NB4 (cell line): ENCODE measurements at regions not wholly inside any gene's neighbourhood (a gene's known extent, or its start where the extent isn't known, plus 50 kb on each side); places are given as distances from the start of the nearest gene placed in this dataset.

Experiments used
- MAX ChIP-seq: IDR thresholded peaks from 2 replicates; pipeline ENCODE4 v1.6.1; 2011; ENCODE audit warnings: low read depth, low read length
- MYC ChIP-seq: IDR thresholded peaks from 2 replicates; pipeline ENCODE4 v1.6.1; 2011; ENCODE audit warnings: low read depth, low read length
- POLR2A ChIP-seq: IDR thresholded peaks from 2 replicates; pipeline ENCODE4 v1.6.1; 2011; ENCODE audit warnings: mild to moderate bottlenecking; ENCODE audit not compliant: insufficient read length; ENCODE audit errors: extremely low read depth
- TF ChIP-seq, protein P1 (sequence below): IDR thresholded peaks from one replicate; pipeline ENCODE4 v1.5.1; 2012; ENCODE audit warnings: low read depth, low read length

DNA sequence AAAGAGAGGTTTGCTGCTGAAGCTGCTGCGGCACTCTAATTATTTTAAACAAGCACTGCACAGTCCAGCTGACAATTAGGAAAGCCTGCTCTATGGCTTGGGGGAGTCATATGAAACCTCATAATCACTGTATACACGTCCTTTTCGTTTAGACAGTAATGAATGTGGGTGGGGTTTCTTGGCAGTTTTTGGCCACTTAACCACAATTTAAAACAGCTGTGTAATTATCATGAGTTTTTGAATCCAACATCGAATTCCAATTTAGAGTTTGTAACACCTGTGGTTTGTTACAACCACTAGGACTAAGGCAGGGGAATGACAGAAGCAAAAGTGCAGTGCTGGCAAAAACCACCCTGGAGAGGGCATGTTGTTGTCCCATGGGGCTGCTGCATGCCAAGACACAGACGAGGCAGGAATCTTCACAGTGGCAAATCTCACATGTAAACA lies 99.5 kb downstream of the CXXC4 start:
- TF ChIP-seq, protein P1, sequence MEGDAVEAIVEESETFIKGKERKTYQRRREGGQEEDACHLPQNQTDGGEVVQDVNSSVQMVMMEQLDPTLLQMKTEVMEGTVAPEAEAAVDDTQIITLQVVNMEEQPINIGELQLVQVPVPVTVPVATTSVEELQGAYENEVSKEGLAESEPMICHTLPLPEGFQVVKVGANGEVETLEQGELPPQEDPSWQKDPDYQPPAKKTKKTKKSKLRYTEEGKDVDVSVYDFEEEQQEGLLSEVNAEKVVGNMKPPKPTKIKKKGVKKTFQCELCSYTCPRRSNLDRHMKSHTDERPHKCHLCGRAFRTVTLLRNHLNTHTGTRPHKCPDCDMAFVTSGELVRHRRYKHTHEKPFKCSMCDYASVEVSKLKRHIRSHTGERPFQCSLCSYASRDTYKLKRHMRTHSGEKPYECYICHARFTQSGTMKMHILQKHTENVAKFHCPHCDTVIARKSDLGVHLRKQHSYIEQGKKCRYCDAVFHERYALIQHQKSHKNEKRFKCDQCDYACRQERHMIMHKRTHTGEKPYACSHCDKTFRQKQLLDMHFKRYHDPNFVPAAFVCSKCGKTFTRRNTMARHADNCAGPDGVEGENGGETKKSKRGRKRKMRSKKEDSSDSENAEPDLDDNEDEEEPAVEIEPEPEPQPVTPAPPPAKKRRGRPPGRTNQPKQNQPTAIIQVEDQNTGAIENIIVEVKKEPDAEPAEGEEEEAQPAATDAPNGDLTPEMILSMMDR, result no peak
- TF ChIP-seq POLR2A, result no peak
- no peak for TF ChIP-seq MYC
- no peak for TF ChIP-seq MAX
